Glutamatergic neuron (in vitro differentiated cells): ENCODE measurements at regions not wholly inside any gene's neighbourhood (a gene's known extent, or its start where the extent isn't known, plus 50 kb on each side); places are given as distances from the start of the nearest gene placed in this dataset.

Experiments used
- DNase-seq: peaks from one replicate; pipeline ENCODE4 v3.0.0; 2022
- H3K27ac Mint-ChIP-seq: one replicate; pipeline ENCODE4 v1.8.0; 2020; ENCODE audit warnings: mild to moderate bottlenecking, mixed read lengths, inconsistent platforms; ENCODE audit not compliant: unreplicated experiment
- H3K27me3 Mint-ChIP-seq: one replicate; pipeline ENCODE4 v1.8.0; 2020; ENCODE audit warnings: mild to moderate bottlenecking, moderate library complexity, mixed read lengths, inconsistent platforms; ENCODE audit not compliant: unreplicated experiment
- H3K36me3 Mint-ChIP-seq: one replicate; pipeline ENCODE4 v1.8.0; 2020; ENCODE audit warnings: mild to moderate bottlenecking, mixed read lengths, inconsistent platforms; ENCODE audit not compliant: unreplicated experiment
- H3K4me1 Mint-ChIP-seq: one replicate; pipeline ENCODE4 v1.8.0; 2020; ENCODE audit warnings: mild to moderate bottlenecking, low read depth, mixed read lengths, inconsistent platforms; ENCODE audit not compliant: unreplicated experiment
- H3K4me3 Mint-ChIP-seq: one replicate; pipeline ENCODE4 v1.8.0; 2020; ENCODE audit warnings: mild to moderate bottlenecking, mixed read lengths, inconsistent platforms; ENCODE audit not compliant: unreplicated experiment
- H3K9me3 Mint-ChIP-seq: one replicate; pipeline ENCODE4 v1.8.0; 2020; ENCODE audit warnings: mild to moderate bottlenecking, moderate library complexity, mixed read lengths, inconsistent platforms; ENCODE audit not compliant: unreplicated experiment
- TF ChIP-seq, protein P1 (sequence below): fragments of 200-600 bp; sonication (generic); IDR thresholded peaks from one replicate; pipeline ENCODE4 v1.5.0; 2021; ENCODE audit not compliant: partially characterized antibody, unreplicated experiment

DNA sequence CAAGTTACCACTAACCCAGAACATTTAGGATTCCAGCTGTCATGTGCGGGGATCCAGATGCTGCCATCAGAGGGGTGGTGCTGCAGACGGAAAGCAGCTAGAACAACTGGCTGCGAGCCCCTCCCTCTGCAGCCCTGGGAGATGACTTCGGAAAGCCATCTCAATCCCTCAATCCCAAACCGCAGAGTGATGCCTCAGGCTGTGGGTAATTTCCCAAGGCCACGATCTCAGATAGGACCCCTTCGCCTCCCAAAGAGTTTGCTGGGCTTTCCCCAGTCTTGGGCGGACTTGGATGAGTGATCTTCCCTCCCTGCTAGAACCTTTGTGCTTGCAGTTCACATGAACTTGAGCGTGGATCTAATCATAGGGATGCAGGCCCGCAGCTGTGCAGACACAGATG, 71.3 kb upstream of the EN2 start:
- H3K27ac Mint-ChIP-seq = no peak overlapping the region
- peaks cover 4% of the 10 kb centered on the region for H3K36me3 Mint-ChIP-seq
- H3K4me3 Mint-ChIP-seq = no peak overlapping the region
- H3K27me3 Mint-ChIP-seq = peaks cover 10% of the 10 kb centered on the region
- H3K4me1 Mint-ChIP-seq = peaks cover 1% of the 10 kb centered on the region
- DNase-seq = no peak
- TF ChIP-seq, protein P1, sequence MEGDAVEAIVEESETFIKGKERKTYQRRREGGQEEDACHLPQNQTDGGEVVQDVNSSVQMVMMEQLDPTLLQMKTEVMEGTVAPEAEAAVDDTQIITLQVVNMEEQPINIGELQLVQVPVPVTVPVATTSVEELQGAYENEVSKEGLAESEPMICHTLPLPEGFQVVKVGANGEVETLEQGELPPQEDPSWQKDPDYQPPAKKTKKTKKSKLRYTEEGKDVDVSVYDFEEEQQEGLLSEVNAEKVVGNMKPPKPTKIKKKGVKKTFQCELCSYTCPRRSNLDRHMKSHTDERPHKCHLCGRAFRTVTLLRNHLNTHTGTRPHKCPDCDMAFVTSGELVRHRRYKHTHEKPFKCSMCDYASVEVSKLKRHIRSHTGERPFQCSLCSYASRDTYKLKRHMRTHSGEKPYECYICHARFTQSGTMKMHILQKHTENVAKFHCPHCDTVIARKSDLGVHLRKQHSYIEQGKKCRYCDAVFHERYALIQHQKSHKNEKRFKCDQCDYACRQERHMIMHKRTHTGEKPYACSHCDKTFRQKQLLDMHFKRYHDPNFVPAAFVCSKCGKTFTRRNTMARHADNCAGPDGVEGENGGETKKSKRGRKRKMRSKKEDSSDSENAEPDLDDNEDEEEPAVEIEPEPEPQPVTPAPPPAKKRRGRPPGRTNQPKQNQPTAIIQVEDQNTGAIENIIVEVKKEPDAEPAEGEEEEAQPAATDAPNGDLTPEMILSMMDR = no peak
- peaks cover 7% of the 10 kb centered on the region for H3K9me3 Mint-ChIP-seq

DNA sequence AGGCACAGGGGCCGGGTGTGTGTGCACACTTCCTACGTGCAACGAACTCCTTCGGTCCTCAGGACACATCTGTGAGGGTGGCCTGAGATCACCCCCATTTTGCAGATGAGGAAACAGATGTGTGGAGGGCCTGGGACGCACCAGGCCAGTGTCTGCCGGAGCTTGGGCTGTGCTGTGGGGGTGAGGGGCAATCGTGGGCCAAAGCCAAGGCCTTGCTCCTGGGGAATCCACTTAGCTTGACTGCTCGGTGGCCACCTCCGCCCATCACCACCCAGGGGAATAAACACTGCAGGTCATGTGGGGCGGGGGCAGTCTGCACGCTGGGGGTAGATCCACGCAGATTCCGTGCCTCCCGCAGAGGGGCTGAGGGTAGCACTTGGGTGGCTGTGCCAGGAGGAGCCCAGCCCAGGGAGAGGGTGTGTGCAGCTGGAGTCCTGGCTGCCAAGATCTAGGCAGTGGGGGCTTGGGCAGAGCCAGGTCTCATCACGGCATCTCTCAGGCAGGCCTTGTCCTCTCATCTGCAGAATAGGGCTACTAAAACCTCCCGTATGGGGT, 70.8 kb upstream of the EN2 start:
- Mint-ChIP-seq H3K4me1 (peaks cover 1% of the 10 kb centered on the region), H3K27me3 (peaks cover 7% of the 10 kb centered on the region), H3K9me3 (peaks cover 7% of the 10 kb centered on the region), H3K27ac (no peak overlapping the region), H3K36me3 (peaks cover 4% of the 10 kb centered on the region), H3K4me3 (no peak overlapping the region)
- TF ChIP-seq, protein P1 = no peak
- no peak for DNase-seq

DNA sequence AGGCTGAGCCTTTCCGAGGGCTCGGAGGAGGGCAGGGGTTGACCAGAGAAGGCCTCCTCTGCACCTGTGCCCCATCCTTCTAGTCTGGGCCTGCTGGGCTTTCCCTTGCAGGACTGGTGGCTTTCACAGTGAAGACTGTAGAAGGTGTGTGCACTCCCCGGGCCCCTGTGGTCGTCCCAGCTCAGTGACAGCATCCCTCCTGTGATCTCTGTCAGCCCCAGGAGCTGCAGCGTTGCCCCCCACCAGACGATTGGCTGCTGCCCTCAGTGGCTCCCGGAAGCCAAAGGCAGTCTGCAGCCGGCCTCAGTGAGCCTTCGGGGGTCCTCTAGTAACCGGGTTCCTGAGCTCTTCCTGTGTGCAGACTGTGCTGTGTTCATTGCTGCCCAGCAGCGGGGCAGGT, 69.4 kb upstream of the EN2 start:
- no peak for DNase-seq
- H3K4me1 Mint-ChIP-seq = peaks cover 1% of the 10 kb centered on the region
- H3K36me3 Mint-ChIP-seq = peaks cover 4% of the 10 kb centered on the region
- peaks cover 9% of the 10 kb centered on the region for H3K9me3 Mint-ChIP-seq
- H3K27me3 Mint-ChIP-seq = peaks cover 5% of the 10 kb centered on the region
- TF ChIP-seq, protein P1 = no peak
- H3K4me3 Mint-ChIP-seq = no peak overlapping the region
- H3K27ac Mint-ChIP-seq = no peak overlapping the region

DNA sequence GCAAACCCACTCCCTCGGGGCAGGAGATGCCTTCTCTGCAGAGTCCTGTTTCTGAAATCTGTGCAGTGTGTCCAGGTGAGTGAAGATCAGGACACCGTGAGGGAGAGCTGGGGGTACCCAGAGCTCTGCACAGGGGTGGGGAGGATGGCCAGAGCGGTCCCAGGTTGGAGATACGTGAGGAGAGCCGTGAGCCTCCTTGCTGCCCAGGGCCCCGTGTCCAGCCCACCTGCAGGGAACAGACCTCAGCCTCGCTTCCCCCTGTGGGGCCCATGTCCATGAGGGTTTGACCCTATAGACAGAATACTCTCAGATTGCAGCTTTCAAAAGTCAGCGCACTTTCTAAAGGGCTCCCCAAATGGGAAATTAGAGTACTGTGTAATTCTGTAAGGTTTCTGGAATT, 66.5 kb upstream of the EN2 start:
- Mint-ChIP-seq H3K27ac (no peak overlapping the region), H3K27me3 (peaks cover 7% of the 10 kb centered on the region), H3K4me3 (no peak overlapping the region), H3K9me3 (peaks cover 2% of the 10 kb centered on the region), H3K36me3 (no peaks in the 10 kb centered on the region), H3K4me1 (peaks cover 1% of the 10 kb centered on the region)
- DNase-seq = no peak
- TF ChIP-seq, protein P1 = no peak

DNA sequence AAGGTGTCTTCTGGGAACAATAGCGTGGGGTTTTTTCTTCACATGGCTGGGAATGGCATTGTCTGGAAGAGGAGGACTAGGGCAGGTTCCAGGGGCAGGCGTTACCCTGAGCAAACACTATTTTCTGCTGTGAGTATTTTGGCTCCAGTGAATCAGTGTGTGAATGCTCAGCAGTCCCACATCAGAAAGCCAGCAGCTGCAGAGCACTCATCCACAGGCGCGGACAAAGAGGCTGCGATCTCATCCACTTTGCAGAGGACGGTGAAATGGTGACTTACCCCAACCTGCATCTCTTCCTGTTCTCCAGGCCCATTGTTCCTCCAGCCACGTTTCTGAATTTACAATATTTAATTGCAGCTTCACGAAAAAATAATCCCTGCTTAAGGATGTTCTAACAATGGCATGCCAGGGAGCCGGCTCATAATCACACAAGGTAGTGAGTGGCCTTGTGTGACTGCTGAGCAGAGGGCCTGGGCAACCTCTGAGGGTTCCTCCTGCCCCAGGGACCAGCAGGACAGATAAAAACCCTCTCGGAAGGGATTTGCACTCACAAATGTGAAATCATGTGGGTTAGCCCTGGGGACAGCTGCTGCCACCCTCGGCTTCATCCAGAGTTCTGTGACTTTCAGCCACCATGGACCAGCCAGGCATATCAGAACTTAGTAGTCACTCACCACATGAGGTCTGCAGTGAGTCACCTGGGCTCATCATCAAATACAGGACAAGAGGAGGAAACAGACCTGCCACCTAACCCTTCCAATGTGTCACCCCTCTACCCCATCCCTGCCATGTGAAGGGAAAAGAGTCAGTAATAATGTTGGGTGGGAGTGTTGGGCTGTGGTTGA, 65.0 kb upstream of the EN2 start:
- peaks cover 2% of the 10 kb centered on the region for H3K9me3 Mint-ChIP-seq
- H3K36me3 Mint-ChIP-seq = no peaks in the 10 kb centered on the region
- no peak overlapping the region for H3K27ac Mint-ChIP-seq
- H3K4me1 Mint-ChIP-seq = no peaks in the 10 kb centered on the region
- TF ChIP-seq, protein P1 = no peak
- no peak for DNase-seq
- H3K27me3 Mint-ChIP-seq = peaks cover 5% of the 10 kb centered on the region
- H3K4me3 Mint-ChIP-seq = no peak overlapping the region
